ENCODE measurements at regions not wholly inside any gene's neighbourhood (a gene's known extent, or its start where the extent isn't known, plus 50 kb on each side); places are given as distances from the start of the nearest gene placed in this dataset.

DNA sequence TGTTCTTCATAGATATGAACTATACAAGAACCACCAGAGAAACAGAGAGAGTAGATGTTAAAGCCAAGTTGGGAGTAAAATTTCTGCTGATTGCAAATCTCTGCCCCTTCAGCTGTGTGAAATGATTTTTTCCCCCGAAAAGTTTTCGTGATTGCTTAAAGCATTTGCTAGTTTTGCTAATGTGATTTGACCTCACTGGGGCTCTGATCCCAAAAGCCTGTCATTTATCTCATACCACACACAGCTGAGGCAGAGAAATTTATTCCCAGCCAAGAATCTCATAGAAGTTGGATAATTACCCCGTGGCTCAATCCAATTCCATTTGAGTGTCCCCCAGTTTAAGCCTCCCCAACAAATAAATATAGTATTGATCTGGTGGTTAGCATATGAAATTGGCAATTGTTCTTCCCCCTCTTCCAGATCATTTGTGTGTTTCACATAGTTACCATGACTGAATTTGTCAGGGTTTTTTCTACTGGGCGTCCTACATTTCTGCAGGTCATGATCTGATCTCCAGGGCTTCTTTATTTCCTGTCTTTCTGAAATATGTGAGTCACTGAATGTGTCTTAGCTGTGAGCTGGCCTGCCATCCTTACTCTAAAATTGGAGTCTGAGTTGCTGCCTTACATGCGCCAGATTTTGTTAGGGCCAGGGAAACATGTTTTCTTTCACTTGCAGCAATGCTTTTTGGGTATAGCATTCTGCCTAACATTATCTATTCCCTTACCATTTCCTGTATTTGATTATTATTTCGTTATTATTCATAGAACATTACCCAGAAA lies 167.5 kb upstream of the FRMPD4 start:
- Histone ChIP-seq H2BK20ac (ENCODE audit: low read depth, low read length, poor library complexity, severe bottlenecking) (no peak overlapping the region), H3K27ac (ENCODE audit: insufficient read length, low read depth, low read length) (no peak overlapping the region), H2AFZ (ENCODE audit: low read length) (no peak overlapping the region), H2AK5ac (ENCODE audit: insufficient read length, low read length) (no peak overlapping the region), H3K14ac (ENCODE audit: insufficient read depth, low read length) (no peak overlapping the region), H2BK12ac (ENCODE audit: insufficient read length, low read depth, low read length) (no peak overlapping the region), H4K91ac (ENCODE audit: insufficient read length, low read depth, low read length) (no peak overlapping the region), H3K23ac (ENCODE audit: insufficient read length, low read depth, low read length) (no peak overlapping the region), H3K4me1 (ENCODE audit: insufficient read depth, low read length) (no peaks in the 10 kb centered on the region), H3K18ac (ENCODE audit: insufficient read length, low read depth, low read length) (no peak overlapping the region), H4K20me1 (ENCODE audit: control insufficient read depth, insufficient read depth, insufficient read length) (no peaks in the 10 kb centered on the region), H3K4me2 (ENCODE audit: insufficient read depth, insufficient read length, low read length) (no peak overlapping the region), H3K56ac (ENCODE audit: insufficient read length, low read depth, low read length) (no peak overlapping the region), H3K79me2 (ENCODE audit: insufficient read depth, low read length) (no peaks in the 10 kb centered on the region), H3T11ph (ENCODE audit: low read length) (no peak overlapping the region), H2BK15ac (ENCODE audit: low read depth, low read length) (no peak overlapping the region), H3K23me2 (ENCODE audit: insufficient read length, low read depth, low read length, poor library complexity, severe bottlenecking) (no peaks in the 10 kb centered on the region), H3K4ac (ENCODE audit: low read depth, low read length) (no peak overlapping the region), H3K9ac (ENCODE audit: extremely low read depth, insufficient read length, low read length) (no peak overlapping the region), H3K27me3 (ENCODE audit: insufficient read depth, low read length) (no peaks in the 10 kb centered on the region), H2BK5ac (ENCODE audit: insufficient read length, low read length) (no peak overlapping the region), H3K79me1 (ENCODE audit: insufficient read depth, low read depth, low read length, poor library complexity, severe bottlenecking) (no peaks in the 10 kb centered on the region), H4K5ac (ENCODE audit: insufficient read length, low read depth, low read length) (no peak overlapping the region), H2BK120ac (ENCODE audit: low read depth, low read length, poor library complexity, severe bottlenecking) (no peak overlapping the region), H3K9me3 (ENCODE audit: control insufficient read depth, low read depth, low read length) (no peaks in the 10 kb centered on the region), H4K8ac (replicated peaks; ENCODE audit: insufficient read length, low read depth, low read length) (no peak overlapping the region)
- Mint-ChIP-seq H3K4me1 (peaks cover 0 to 3% of the 10 kb centered on the region in 2 experiments; a peak in 2 of 4 replicates), H3K27ac (no peak overlapping the region), H3K4me3 (no peak overlapping the region), H3K36me3 (ENCODE audit: insufficient read depth in 1 of 3, low read depth in 3 of 3) (peaks cover 0 to 3% (median 0%) of the 10 kb centered on the region in 3 experiments; a peak in 1 of 7 replicates), H3K9me3 (peaks cover 59 to 60% of the 10 kb centered on the region in 2 experiments), H3K27me3 (ENCODE audit: low read depth) (no peaks in the 10 kb centered on the region; the same call in 1 of the 2 replicates)
- DNase-seq: no peak
- TF ChIP-seq, protein P1, sequence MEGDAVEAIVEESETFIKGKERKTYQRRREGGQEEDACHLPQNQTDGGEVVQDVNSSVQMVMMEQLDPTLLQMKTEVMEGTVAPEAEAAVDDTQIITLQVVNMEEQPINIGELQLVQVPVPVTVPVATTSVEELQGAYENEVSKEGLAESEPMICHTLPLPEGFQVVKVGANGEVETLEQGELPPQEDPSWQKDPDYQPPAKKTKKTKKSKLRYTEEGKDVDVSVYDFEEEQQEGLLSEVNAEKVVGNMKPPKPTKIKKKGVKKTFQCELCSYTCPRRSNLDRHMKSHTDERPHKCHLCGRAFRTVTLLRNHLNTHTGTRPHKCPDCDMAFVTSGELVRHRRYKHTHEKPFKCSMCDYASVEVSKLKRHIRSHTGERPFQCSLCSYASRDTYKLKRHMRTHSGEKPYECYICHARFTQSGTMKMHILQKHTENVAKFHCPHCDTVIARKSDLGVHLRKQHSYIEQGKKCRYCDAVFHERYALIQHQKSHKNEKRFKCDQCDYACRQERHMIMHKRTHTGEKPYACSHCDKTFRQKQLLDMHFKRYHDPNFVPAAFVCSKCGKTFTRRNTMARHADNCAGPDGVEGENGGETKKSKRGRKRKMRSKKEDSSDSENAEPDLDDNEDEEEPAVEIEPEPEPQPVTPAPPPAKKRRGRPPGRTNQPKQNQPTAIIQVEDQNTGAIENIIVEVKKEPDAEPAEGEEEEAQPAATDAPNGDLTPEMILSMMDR (conservative IDR thresholded peaks at IDR 0.05): no peak
- no CpG with 5 or more reads among the region's 6 CpGs for WGBS (ENCODE audit: extremely low coverage, insufficient read length, low lambda C conversion rate)

All from H9 (cell line).